GM19467 (cell line): ENCODE measurements at regions not wholly inside any gene's neighbourhood (a gene's known extent, or its start where the extent isn't known, plus 50 kb on each side); places are given as distances from the start of the nearest gene placed in this dataset.

ENCODE experiments used
- ATAC-seq: cut with Tn5 transposase; IDR thresholded peaks from one replicate; pipeline ENCODE4 v1.9.1; 2021; ENCODE audit warnings: mild to moderate bottlenecking, moderate library complexity; ENCODE audit not compliant: unreplicated experiment

GRCh38 chr1:37238364-37239224, 204.3 kb upstream of the GRIK3 start:
- ATAC-seq, result no peak

- ATAC-seq, result no peak
Measured at GRCh38 chr1:37239225-37239740, 205.0 kb upstream of the GRIK3 start.

- ATAC-seq, result no peak
Measured at GRCh38 chr1:37240897-37241296, 206.6 kb upstream of the GRIK3 start.

- no peak for ATAC-seq
Measured at GRCh38 chr1:37242501-37242900, 208.2 kb upstream of the GRIK3 start.

GRCh38 chr1:37243368-37244082, 209.2 kb upstream of the GRIK3 start:
- ATAC-seq, result no peak

GRCh38 chr1:37244083-37244480, 209.8 kb upstream of the GRIK3 start:
- ATAC-seq, result no peak

GRCh38 chr1:37244815-37245214, 210.5 kb upstream of the GRIK3 start:
- ATAC-seq, result no peak

- no peak for ATAC-seq
Measured at GRCh38 chr1:37246631-37247030, 212.3 kb upstream of the GRIK3 start.

GRCh38 chr1:37250371-37250770, 216.1 kb upstream of the GRIK3 start:
- no peak for ATAC-seq

GRCh38 chr1:37255136-37255795, 219.1 kb upstream of the ZC3H12A start:
- ATAC-seq, result no peak

GRCh38 chr1:37255868-37256267, 218.5 kb upstream of the ZC3H12A start:
- no peak for ATAC-seq

- no peak for ATAC-seq
Measured at GRCh38 chr1:37257646-37258045, 216.7 kb upstream of the ZC3H12A start.

GRCh38 chr1:37258068-37258467, 216.3 kb upstream of the ZC3H12A start:
- no peak for ATAC-seq

GRCh38 chr1:37259019-37259418, 215.4 kb upstream of the ZC3H12A start:
- no peak for ATAC-seq

- ATAC-seq, result no peak
Measured at GRCh38 chr1:37261129-37261528, 213.3 kb upstream of the ZC3H12A start.

- ATAC-seq, result no peak
Measured at GRCh38 chr1:37262439-37263170, 211.8 kb upstream of the ZC3H12A start.

- no peak for ATAC-seq
Measured at GRCh38 chr1:37265156-37265555, 209.2 kb upstream of the ZC3H12A start.

- ATAC-seq, result no peak
Measured at GRCh38 chr1:37265786-37266667, 208.4 kb upstream of the ZC3H12A start.

- no peak for ATAC-seq
Measured at GRCh38 chr1:37267111-37267835, 207.1 kb upstream of the ZC3H12A start.
